Ureter (tissue), 1 donor: ENCODE measurements at regions not wholly inside any gene's neighbourhood (a gene's known extent, or its start where the extent isn't known, plus 50 kb on each side); places are given as distances from the start of the nearest gene placed in this dataset.
A peak's percentile ranks its signal among the peaks of the same experiment; 100 is the strongest.

Experiments
- DNase-seq: peaks from one replicate; pipeline ENCODE4 v3.0.0-alpha.2; 2020; ENCODE audit warnings: low spot score
- donor health status: DM: yes; HTN: yes; CAD: no.

DNA sequence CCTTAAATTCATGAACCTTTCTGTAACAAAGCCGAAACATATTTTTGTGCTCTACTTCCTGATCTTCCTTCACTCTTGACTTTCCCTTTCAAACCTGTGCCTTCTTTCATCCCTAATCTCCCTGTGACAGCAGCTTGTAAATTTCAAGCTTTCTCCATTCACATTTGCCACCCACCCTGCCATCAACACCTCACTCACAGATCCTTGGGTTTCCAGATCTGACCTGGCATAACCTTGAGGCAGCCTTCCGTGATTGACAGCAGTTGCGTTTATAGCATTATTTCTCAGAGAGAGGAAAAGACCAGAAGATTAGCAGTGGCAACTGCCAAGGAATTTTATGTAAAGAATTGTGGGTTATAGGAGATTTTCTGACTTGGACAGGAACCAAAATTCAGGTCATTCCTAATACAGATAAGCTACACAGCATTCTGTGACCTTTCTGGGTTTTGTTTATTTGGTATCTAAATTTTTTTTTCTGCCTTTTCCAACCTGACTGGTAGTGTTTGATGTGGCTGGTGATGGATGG, 260.0 kb downstream of the NR2F1-AS1 start:
- no peak for DNase-seq

DNA sequence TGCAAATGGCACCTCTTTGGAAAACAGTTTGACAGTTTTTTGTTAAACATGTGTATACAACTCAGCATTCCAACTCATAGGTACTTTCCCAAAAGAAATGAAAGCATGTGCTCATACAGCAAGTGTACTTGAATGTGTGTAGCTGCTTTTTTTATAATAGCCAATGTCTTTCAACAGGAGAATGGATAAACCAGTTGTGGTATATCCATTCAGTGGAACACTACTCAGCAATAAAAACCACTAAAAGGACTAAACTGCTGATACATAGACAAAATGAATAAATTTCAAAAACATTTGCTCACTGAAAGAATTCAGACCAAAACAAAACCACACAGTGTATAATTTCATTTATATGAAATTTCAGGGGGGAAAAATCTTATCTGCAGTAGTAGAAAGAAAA, 267.3 kb downstream of the NR2F1-AS1 start:
- DNase-seq, result no peak

DNA sequence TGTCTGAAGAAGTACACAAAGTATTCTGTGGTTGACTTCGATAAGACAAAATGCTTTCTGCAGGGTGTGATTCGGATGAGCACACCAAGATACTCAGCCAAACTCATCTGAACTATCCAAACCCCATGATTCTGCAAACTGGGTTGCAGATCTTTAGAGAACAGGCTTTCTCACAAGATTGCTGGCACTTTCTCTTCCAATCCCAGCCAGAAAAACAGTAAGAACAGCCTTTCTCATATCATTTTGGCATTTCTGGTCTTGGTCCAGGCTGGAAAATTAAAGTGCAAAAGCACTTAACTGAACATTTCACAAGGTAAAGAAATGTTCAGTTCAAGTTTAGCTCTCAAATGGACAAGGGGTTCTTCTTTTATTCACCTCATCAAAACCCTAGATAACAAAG, 269.1 kb downstream of the NR2F1-AS1 start:
- DNase-seq, result no peak

DNA sequence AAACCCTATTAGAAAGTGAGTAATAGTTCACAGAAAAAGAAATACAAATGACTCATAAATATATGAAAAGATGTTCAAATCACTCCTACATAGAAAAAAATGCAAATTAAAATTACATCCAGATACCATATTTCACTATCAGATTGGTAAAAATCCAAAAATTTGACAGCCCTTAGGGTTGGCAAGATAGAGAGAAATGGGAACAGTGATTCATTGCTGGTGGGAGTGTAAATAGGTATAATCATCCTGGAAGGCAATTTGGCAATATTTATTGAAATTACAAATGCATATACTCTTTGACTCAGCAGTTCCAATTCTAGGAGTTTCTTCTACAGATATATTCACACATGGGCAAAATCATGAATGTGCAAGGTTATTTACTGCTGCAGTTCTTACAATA, 273.5 kb downstream of the NR2F1-AS1 start:
- no peak for DNase-seq

DNA sequence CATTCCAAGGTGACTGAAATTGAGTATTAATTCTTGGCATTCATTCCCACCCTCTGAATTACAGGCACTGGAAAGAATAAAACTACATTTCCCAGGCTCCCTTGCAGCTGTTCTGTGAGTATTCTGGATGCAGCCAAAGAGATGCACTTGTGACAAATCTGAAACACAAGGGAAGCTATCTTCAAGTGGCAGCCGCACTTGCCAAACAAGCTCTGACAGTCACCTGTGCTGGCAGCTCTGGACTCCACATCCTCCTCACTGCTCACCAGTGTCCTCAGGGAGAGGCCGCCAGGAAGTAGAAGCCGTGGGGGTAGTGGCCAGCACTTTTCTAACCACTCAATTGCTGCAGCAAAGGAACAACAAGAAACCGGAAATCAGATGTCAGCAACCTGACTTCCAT, 275.0 kb downstream of the NR2F1-AS1 start:
- peak; percentile 46 for DNase-seq

DNA sequence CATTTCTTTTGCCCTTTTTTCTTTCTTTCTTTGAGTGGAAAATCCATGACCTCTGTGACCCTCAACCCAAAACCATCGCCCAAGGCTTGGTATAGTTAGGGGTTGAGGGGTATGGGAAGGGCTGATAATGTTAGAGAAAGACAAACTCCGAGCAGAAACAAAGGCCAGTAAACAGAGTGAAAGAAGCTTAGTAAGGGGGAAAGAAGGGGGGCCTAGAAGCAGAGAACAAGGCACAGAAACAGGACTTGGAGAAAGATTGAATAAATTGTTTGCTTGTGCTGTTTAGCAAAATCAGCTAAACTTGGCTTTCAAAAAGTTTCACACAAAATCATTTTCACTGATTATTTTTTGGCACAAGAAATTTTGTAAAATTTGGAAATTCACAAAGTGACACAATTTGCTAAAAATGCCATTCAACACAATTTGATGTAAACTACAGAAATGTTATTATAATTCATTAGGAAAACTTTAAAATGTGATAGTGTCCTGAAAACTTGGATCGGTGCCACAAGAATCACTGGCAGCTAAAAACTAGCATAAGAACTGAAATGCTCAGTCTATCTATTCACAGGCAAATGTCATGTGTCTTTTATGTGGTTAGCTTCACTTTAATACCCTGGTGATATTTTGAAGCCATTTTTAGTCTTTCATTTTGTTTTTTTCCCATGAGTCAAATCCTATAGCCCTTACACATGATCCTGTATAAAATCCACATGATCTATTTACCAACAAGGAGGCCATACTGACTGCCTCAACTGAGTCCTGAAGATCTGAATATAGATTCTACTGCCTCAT, 276.4 kb downstream of the NR2F1-AS1 start:
- no peak for DNase-seq

DNA sequence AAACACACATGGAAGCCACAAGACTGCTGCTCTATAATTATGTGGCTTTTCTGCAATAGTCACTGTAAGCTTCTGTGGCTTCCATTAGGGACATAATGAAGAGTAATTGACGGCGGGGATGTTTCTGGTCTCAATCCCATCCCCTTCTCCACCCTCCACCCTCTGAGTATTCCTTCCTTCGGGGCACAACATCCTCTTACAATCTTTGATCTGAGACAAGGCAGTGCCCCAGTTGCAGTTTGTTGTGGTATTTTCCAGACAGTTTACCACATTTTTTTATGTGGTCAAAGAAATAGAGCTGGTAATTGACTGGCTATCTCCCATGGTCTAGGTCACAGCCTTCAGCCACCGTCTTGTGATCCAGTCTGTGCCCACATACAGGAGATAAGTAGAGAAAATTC, 277.7 kb downstream of the NR2F1-AS1 start:
- DNase-seq, result no peak

DNA sequence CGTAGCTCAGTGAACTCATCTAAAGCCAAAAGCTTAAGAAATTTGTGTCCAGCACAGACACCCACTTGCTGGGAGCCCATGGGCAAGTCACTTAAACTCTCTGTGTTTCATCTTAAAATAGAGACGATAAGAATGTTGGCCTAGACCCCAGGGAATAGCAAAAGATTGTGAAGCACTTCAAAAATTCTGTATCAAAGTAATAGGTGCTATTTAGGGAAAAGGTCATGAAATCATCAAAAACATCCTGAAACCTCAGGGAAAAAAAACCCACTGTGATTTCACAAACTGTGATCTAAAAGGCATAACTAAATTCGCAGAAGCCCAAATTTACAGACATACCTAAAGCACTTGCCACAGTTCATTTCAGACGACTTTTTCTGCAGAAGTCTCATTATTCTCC, 278.3 kb downstream of the NR2F1-AS1 start:
- no peak for DNase-seq

DNA sequence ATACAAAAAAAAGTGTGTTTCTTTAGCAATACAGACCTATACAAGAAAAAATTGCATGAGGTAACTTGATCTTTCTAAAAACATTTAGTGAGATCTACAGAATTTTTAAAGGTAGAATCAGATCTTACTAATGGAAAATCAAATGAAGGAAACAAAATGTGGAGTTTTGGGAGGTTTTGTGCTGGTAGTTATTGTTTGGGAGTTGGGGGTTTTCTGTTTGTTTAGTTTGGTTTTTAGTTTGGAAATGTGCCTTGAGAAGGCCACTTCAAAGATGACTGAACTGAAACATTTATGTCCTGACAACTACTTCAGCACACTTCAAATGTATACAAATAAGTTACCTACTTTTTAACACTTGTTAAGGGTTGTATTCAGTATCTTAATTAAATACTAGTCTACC, 280.1 kb downstream of the NR2F1-AS1 start:
- no peak for DNase-seq

DNA sequence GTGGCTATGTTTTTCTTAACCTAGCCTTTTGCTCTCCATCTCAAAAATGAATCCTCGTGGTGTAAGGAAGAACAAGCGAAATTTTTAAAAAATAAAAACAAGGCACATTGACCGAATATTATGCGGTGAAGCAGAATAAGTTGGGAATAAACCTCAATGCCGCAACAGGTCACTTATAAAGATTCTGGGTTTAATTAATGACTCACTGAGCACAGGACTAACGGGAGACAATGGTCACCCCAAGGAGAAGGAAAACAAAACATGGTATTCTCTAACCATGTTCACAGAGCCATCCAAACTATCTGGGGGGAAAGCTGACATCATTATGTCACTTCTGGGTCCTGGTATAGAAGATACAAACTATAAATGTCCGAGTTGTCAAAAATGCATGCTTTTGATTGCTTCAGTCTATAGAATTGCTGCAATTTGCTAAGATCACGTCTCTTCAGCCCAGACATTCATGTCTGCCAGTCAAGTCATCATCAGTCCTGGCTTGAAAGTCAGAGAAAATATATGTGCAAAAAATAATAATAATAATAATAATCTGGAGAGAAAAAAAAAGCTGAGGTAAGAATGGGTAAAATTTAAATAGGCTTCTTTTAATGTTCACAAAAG, 280.6 kb downstream of the NR2F1-AS1 start:
- no peak for DNase-seq

DNA sequence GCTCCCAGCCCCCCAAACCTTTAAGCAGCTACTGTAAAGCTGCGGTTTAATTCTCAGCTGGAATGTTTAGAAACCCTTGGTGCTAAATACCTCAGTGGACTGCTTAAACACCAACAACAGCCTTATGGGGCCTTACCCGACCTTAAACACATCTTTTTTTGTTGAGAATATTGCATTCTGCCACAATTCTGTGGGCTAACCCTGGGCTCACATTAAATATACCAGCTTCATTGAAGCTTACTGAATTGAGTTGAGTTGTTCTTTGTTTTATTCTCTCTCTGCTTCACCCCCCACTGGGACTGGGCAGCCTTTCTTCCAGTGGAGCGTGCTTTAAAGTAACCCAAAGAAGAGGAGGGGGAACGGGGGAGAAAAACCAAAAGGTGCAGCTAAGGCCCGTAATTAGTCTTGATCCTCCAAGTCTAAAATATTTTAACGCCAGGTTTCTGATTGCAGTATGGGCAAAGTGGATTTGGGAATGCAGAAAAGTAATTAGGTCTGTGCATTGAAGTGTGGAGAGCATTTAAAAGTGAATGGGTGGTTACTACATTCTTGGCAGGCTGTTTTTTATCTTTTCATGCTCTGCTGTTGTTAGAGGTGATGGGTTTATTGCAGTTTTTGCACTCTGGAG, 281.2 kb downstream of the NR2F1-AS1 start:
- DNase-seq, result no peak

DNA sequence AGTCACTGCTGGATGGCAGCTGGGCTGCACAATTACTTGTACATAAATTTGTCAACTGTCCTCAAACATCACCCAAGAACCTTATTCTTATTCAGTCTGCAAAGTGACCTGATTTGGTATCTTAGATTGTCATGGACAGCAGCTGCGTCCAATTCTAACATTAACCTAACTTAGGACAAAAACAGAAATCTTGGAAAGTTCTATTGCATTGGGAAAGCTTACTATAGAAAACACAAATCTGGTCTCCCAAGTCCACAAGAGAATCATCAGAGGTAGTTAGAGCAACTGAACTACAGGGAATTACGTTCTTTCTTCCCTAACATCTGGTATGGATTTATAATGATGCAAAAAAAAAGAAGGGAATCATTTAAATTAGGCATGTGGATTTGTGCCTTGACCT, 283.9 kb downstream of the NR2F1-AS1 start:
- DNase-seq, result no peak

DNA sequence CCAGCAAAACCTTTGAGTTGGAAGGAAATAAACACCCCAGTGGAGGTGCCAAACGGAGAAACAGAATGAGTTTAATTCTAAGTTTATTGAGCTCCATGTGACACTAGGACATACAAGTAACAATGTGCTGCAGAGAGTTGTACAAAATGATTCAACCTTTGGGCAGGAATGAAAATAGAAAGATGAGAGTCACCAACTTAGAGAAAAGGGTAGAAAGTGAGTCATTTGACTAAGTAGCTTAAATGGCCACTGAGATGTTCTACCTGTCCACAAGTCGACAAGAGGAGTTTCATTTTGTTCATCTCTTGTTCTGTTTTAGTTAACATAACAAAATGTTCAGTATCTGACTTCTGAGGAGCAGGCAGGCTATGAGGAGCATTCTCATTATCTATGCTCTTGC, 284.7 kb downstream of the NR2F1-AS1 start:
- DNase-seq, result no peak

DNA sequence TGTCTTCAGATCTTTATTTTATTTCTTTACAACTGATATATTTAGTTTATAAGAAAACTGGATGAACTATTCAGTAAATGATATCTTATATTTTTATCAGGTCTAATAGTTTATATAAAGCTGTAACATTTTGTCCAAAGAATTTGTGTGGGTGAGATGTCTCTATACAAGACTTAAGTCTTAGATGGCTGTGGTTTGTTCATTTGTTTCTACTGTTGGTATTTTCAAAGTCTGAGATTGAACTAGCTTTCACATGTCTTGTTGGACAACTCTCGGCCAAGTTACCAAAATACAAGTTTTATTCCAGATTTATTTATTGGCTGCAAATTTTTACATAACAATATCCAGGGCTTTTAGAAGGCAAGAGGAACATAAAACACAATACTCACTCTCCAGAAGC, 286.0 kb downstream of the NR2F1-AS1 start:
- DNase-seq, result no peak

DNA sequence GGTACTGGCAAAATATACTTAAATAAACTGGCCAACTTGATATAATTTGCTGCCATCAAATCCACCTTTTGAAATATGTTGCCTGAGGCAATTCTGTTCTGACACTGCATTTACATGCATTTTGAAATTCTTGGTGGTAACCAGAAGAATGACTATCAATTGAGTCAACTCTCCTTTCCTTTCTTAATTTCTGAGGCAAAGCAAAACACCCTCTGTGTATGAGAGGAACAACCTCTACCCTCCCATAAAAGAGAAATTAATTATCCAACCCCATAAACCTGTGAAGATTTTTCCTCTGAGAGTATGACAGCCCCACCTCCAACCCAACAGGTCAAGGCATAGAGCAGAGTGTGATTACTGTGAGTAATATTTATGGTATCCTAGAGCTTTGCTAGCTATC, 286.8 kb downstream of the NR2F1-AS1 start:
- DNase-seq, result no peak

DNA sequence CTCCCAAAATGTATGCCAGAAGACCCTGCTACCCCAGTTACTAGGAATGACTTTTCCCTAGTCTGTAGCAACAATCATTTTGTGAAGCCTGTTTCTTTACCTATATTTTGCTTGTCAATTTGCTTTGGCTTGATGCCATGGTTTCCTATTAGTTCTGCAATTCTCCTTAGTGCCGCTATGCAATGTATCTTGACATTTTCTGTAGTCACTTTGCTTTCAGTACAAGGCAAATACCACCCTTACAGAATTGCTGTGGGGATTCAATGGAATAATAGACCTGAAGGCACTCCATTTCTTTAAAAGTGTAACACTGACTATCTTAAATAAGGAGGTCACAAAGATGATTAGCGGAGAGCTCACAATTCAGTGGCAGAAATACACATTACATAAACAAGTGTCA, 291.1 kb downstream of the NR2F1-AS1 start:
- DNase-seq, result no peak

DNA sequence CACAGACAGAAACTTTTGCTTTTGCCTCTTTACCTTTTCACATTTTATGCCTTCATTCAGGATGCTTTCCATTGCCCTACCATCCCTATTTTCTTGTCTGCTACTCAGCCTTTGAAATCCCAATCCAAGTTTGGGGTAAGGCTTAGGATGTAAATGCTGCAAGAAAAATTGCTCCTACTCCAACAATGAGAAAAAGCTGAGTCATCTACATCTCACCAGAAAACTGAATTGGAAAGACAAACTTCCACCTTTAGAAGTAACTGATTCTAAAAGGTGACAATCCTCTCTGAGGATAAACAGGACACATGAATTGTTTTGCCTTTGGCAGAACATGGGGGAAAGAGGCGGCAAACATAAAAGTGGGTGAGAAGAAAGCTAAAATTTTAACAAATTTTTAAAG, 295.6 kb downstream of the NR2F1-AS1 start:
- no peak for DNase-seq

DNA sequence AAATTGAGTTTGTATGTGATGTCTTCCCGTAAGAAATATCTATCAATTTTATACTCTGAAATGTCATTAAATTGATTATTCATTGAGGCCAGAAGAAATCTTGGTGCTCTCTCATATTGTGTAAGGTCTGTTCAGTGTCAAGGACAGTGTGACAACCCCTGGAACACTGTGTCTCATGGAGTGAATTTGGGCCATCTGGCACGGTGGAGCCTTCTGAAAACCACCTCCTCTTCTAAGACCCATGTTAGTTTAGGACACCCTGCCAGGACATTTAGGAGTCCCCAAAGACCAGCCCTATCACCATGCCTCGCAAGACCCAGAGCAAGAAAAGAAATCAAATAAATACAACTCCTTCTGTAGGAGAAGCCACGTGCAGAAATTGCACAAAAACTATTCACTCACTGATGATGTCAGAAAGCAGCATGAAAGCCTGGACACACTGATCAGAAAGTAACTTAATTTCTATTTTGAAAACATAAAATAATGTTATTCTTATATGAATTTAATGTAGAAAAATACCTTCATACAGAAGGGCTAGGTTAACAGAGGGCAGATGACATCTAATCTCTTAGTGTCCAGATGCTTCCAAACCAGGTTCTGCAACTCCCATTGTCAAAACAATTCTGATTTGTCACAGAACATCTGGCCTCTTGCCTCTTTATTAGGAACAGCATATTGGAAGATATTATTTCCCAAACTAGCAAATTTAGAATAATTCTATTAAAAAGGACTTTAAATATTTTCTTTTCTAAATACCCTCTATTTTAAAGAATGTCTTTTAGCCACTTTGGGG, 298.8 kb downstream of the NR2F1-AS1 start:
- peak; percentile 59 for DNase-seq

DNA sequence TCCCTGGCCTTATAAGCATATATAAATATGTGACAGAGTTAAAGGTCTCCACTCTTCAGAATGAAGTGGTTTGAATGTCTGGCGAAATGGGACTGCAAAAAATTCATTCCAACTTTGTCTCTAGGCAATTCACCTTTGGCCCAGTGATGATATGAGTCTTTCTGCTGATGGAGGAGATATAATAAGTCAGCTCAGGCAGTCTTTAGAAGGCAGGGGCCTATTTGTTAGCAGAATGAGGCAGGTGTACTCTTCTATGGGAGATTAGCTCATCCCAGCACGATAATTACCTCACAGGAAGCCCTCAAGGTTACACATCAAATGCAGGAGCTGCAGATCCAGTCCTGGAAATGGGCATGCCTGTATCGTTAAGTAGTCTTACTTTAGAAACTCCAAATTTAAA, 300.5 kb downstream of the NR2F1-AS1 start:
- DNase-seq, result no peak

DNA sequence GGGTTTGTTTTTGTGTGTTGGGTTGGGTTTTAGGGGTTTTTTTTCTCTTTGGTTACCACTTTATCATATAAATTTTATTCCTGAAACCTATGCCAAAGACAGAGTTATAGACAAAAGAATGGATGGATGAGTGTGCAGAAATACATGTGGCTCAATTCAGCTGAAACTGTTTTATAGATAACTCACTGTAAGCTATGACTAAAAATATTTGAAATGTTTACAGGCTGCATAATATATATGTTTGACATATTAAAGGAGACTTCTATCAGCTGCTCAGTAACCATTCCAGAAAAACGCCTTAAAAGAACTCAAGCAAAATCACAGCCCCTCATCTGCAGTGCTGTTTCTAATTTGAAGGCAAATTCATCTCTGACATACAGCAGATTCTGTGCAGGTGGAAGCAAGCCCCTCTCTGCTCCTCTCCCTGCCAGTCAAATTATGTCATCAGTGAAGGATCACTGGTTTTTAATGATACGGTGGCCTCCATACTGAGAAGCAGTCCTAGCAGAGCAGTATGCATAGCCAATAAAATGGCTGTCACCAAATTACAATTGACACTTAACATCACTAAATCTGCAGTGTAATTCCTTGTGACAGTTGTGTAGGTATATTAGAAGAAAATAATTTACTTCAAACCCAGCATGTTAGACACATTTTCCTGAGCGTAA, 301.6 kb downstream of the NR2F1-AS1 start:
- no peak for DNase-seq

DNA sequence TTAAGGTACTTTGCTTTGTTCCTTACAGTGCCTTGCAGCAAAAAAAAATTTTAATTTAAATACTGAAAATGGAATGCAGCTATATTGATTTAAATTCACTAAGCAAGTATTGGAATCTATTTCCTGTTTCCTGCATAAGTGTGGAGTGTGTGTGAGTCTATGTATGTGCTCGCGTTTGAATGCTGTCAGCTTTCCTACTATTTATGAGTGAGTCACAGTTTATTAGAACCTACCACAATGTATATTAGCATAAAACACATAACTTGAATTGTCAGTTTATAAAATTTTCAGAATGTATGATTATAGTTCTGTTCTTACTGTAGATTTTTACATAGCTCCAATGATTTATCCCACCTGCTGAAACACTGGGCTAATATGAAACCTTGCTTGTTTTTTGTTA, 302.1 kb downstream of the NR2F1-AS1 start:
- no peak for DNase-seq

DNA sequence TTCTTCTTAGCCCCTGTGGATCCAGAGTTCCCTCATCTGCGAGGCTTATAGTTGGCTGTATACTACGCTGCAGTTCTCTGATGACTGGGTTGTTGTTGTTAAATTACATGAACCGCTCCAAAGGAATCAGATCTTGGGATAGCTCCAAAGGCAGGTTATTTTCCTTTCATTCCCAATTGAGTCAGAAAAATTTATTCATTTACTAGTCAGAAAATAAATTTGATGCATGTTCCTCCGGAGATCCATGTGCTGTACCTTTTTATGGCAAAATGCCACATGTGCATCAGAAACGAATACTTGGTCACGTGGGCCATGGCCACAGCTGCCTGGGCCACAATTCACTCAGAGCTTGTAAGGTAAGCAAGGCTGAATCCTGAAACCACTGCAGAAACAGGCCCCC, 304.0 kb downstream of the NR2F1-AS1 start:
- no peak for DNase-seq
